HG02759 (cell line): ENCODE measurements at regions not wholly inside any gene's neighbourhood (a gene's known extent, or its start where the extent isn't known, plus 50 kb on each side); places are given as distances from the start of the nearest gene placed in this dataset.

ENCODE experiments used
- ATAC-seq: cut with Tn5 transposase; IDR thresholded peaks from one replicate; pipeline ENCODE4 v1.9.1; 2021; ENCODE audit warnings: mild to moderate bottlenecking, moderate library complexity; ENCODE audit not compliant: unreplicated experiment

GRCh38 chrX:124820738-124821137 lies 474.4 kb downstream of the SH2D1A start:
- ATAC-seq: no peak

GRCh38 chrX:124827258-124827845 lies 481.0 kb downstream of the SH2D1A start:
- no peak for ATAC-seq

GRCh38 chrX:124829930-124830329 lies 483.6 kb downstream of the SH2D1A start:
- no peak for ATAC-seq

GRCh38 chrX:124836786-124837185 lies 482.9 kb upstream of the TEX13C start:
- ATAC-seq: no peak

- ATAC-seq: no peak
Observed at GRCh38 chrX:124842205-124842604, 477.5 kb upstream of the TEX13C start.

- ATAC-seq: no peak
Observed at GRCh38 chrX:124860736-124861135, 458.9 kb upstream of the TEX13C start.

GRCh38 chrX:124862301-124862700 lies 457.4 kb upstream of the TEX13C start:
- no peak for ATAC-seq

- ATAC-seq: no peak
Observed at GRCh38 chrX:124863303-124863702, 456.4 kb upstream of the TEX13C start.

GRCh38 chrX:124887572-124887971 lies 432.1 kb upstream of the TEX13C start:
- no peak for ATAC-seq

GRCh38 chrX:124895947-124896346 lies 423.7 kb upstream of the TEX13C start:
- ATAC-seq: no peak

GRCh38 chrX:124902953-124903352 lies 416.7 kb upstream of the TEX13C start:
- no peak for ATAC-seq

GRCh38 chrX:124910611-124911010 lies 409.1 kb upstream of the TEX13C start:
- ATAC-seq: no peak

GRCh38 chrX:124917011-124917410 lies 402.7 kb upstream of the TEX13C start:
- no peak for ATAC-seq

- ATAC-seq: no peak
Observed at GRCh38 chrX:124925681-124926080, 394.0 kb upstream of the TEX13C start.

GRCh38 chrX:124931241-124931640 lies 388.4 kb upstream of the TEX13C start:
- ATAC-seq: no peak

- ATAC-seq: no peak
Observed at GRCh38 chrX:124931958-124932357, 387.7 kb upstream of the TEX13C start.

- ATAC-seq: no peak
Observed at GRCh38 chrX:124938715-124939114, 381.0 kb upstream of the TEX13C start.

GRCh38 chrX:124940531-124940930 lies 379.1 kb upstream of the TEX13C start:
- ATAC-seq: no peak

GRCh38 chrX:124954402-124954801 lies 365.3 kb upstream of the TEX13C start:
- no peak for ATAC-seq

GRCh38 chrX:124960454-124960853 lies 359.2 kb upstream of the TEX13C start:
- no peak for ATAC-seq

GRCh38 chrX:124963717-124964116 lies 356.0 kb upstream of the TEX13C start, which contains the start of gene TENM1:
TSS of gene TENM1 (minus strand) at chrX:124963817.
- ATAC-seq: no peak

GRCh38 chrX:124975456-124975855 lies 344.2 kb upstream of the TEX13C start:
- ATAC-seq: no peak

GRCh38 chrX:124981420-124981819 lies 338.3 kb upstream of the TEX13C start:
- no peak for ATAC-seq
